SK-N-SH (cell line): ENCODE measurements at regions not wholly inside any gene's neighbourhood (a gene's known extent, or its start where the extent isn't known, plus 50 kb on each side); places are given as distances from the start of the nearest gene placed in this dataset.

ENCODE experiments used
- CTCF ChIA-PET: fragments of 300-600, 350-600 bp; formaldehyde crosslinking; extraction: SDS; loops from one replicate; lab custom pipeline; 2021; lab: Yijun Ruan, JAX
- POLR2A ChIA-PET: fragments of 350-600 bp; sonication (Branson Sonifier 250); formaldehyde crosslinking; extraction: SDS; loops from one replicate; lab custom pipeline; 2020; ENCODE audit warnings: antibody characterized with exemption, inconsistent platforms; lab: Yijun Ruan, JAX
- DNase-seq: peaks from one replicate; pipeline ENCODE4 v3.0.0; 2012
- H2AFZ ChIP-seq: fragments of 200-600 bp; sonication (generic); 2 replicates; pipeline ENCODE4 v1.8.1; 2016; ENCODE audit warnings: antibody characterized with exemption, mild to moderate bottlenecking, low read depth
- H3F3A ChIP-seq: fragments of 200-600 bp; sonication (generic); replicated peaks from 2 replicates; pipeline ENCODE3; 2016; ENCODE audit warnings: antibody characterized with exemption, mild to moderate bottlenecking; ENCODE audit not compliant: insufficient read depth
- H3K27ac ChIP-seq, 2 experiments: fragments of 200-500 bp in 1 of 2; fragments of 200-600 bp in 1 of 2; sonication (Bioruptor generic) in 1 of 2; sonication (generic), shearing (Covaris generic) in 1 of 2; 2 replicates each; pipeline versions ENCODE4 v1.5.1 to v1.6.1; 2014 to 2016; ENCODE audit warnings: low read depth in 2 of 2, inconsistent platforms in 1 of 2, low read length in 1 of 2, mild to moderate bottlenecking in 1 of 2, mixed read lengths in 1 of 2
- H3K27me3 ChIP-seq: fragments of 200-600 bp; sonication (generic), shearing (Covaris generic); 2 replicates; pipeline ENCODE4 v1.6.1; 2016; ENCODE audit warnings: mixed run types; ENCODE audit not compliant: insufficient read depth
- H3K36me3 ChIP-seq, 2 experiments: fragments of 200-500 bp in 1 of 2; fragments of 200-600 bp in 1 of 2; sonication (Bioruptor generic) in 1 of 2; sonication (generic) in 1 of 2; replicated peaks in 1 of 2; 2 replicates each; pipeline versions ENCODE3 to v1.5.1; 2014 to 2016; ENCODE audit warnings: low read length in 1 of 2, mild to moderate bottlenecking in 1 of 2; ENCODE audit not compliant: insufficient read depth in 2 of 2, control insufficient read depth in 1 of 2
- H3K4me1 ChIP-seq, 2 experiments: fragments of 200-500 bp in 1 of 2; fragments of 200-600 bp in 1 of 2; sonication (Bioruptor generic) in 1 of 2; sonication (generic), shearing (Covaris generic) in 1 of 2; 2 replicates each; pipeline versions ENCODE4 v1.5.1 to v1.6.1; 2014 to 2016; ENCODE audit warnings: low read depth in 1 of 2, low read length in 1 of 2, mixed run types in 1 of 2; ENCODE audit not compliant: insufficient read depth in 2 of 2, control insufficient read depth in 1 of 2
- H3K4me2 ChIP-seq: fragments of 200-600 bp; sonication (generic), shearing (Covaris generic); 2 replicates; pipeline ENCODE4 v1.6.1; 2017; ENCODE audit warnings: mixed run types
- H3K4me3 ChIP-seq, 2 experiments: fragments of 200-500 bp in 1 of 2; fragments of 200-600 bp in 1 of 2; sonication (Bioruptor generic) in 1 of 2; sonication (generic), shearing (Covaris generic) in 1 of 2; 2 replicates each; pipeline versions ENCODE4 v1.5.1 to v1.8.1; 2014 to 2016; ENCODE audit warnings: low read depth in 2 of 2, inconsistent platforms in 1 of 2, low read length in 1 of 2, mild to moderate bottlenecking in 1 of 2, mixed read lengths in 1 of 2, moderate library complexity in 1 of 2
- H3K79me2 ChIP-seq: fragments of 200-600 bp; sonication (generic); 2 replicates; pipeline ENCODE4 v1.8.1; 2017; ENCODE audit warnings: mild to moderate bottlenecking; ENCODE audit not compliant: insufficient read depth
- H3K9ac ChIP-seq: fragments of 200-600 bp; sonication (generic); 2 replicates; pipeline ENCODE4 v1.6.1; 2017; ENCODE audit warnings: mixed run types
- H3K9me2 ChIP-seq: fragments of 200-600 bp; sonication (generic); 2 replicates; pipeline ENCODE4 v1.6.1; 2017; ENCODE audit warnings: mixed run types
- H3K9me3 ChIP-seq: fragments of 200-600 bp; sonication (generic); 2 replicates; pipeline ENCODE4 v1.6.1; 2017; ENCODE audit warnings: mixed run types, mild to moderate bottlenecking, moderate library complexity
- H4K20me1 ChIP-seq: fragments of 200-600 bp; sonication (generic); 2 replicates; pipeline ENCODE4 v1.6.1; 2017; ENCODE audit warnings: mild to moderate bottlenecking, mixed run types; ENCODE audit not compliant: insufficient read depth
- CHD2 ChIP-seq: fragments of 150-350 bp; IDR thresholded peaks from 2 replicates; pipeline ENCODE4 v1.6.1; 2018; ENCODE audit warnings: low read length; ENCODE audit not compliant: partially characterized antibody
- CTCF ChIP-seq: fragments of 200-600 bp; sonication (generic); IDR thresholded peaks from 2 replicates; pipeline ENCODE4 v1.6.1; 2017; ENCODE audit warnings: antibody characterized with exemption, mild to moderate bottlenecking, moderate library complexity
- ELF1 ChIP-seq: IDR thresholded peaks from 2 replicates; pipeline ENCODE4 v1.4.0; 2012
- EZH2phosphoT487 ChIP-seq: fragments of 200-600 bp; sonication (generic); IDR thresholded peaks from 2 replicates; pipeline ENCODE4 v1.6.1; 2017; ENCODE audit warnings: low read depth, mixed run types, mild to moderate bottlenecking, antibody characterized with exemption, moderate library complexity, borderline replicate concordance
- FOXM1 ChIP-seq: IDR thresholded peaks from 2 replicates; pipeline ENCODE4 v1.4.0; 2012; ENCODE audit warnings: low read depth, mild to moderate bottlenecking
- GABPA ChIP-seq: IDR thresholded peaks from 2 replicates; pipeline ENCODE4 v1.4.0; 2012; ENCODE audit warnings: low read depth, mild to moderate bottlenecking
- GATA2 ChIP-seq: sonication (generic); formaldehyde crosslinking; IDR thresholded peaks from 2 replicates; pipeline ENCODE4 v1.5.0; 2020; ENCODE audit warnings: mild to moderate bottlenecking, missing genetic modification reagents
- MEF2A ChIP-seq: IDR thresholded peaks from 2 replicates; pipeline ENCODE4 v1.4.0; 2012; ENCODE audit warnings: low read depth, borderline replicate concordance
- MXI1 ChIP-seq: IDR thresholded peaks from 2 replicates; pipeline ENCODE4 v1.6.1; 2012; ENCODE audit warnings: mild to moderate bottlenecking, low read depth, low read length, improper control_type of control experiment
- NFIC ChIP-seq: IDR thresholded peaks from 2 replicates; pipeline ENCODE4 v1.4.0; 2012; ENCODE audit warnings: borderline replicate concordance
- POLR2AphosphoS5 ChIP-seq: IDR thresholded peaks from 2 replicates; pipeline ENCODE4 v1.6.1; 2012; ENCODE audit warnings: low read depth, low read length
- RAD21 ChIP-seq: IDR thresholded peaks from 2 replicates; pipeline ENCODE4 v1.6.1; 2012; ENCODE audit warnings: mild to moderate bottlenecking, low read length
- RCOR1 ChIP-seq: fragments of 150-350 bp; IDR thresholded peaks from 2 replicates; pipeline ENCODE4 v1.6.1; 2017; ENCODE audit warnings: antibody characterized with exemption, low read length
- REST ChIP-seq: IDR thresholded peaks from 2 replicates; pipeline ENCODE4 v1.6.1; 2012; ENCODE audit warnings: mild to moderate bottlenecking, low read depth, low read length, moderate library complexity
- RFX5 ChIP-seq: IDR thresholded peaks from 2 replicates; pipeline ENCODE4 v1.6.1; 2012; ENCODE audit warnings: mild to moderate bottlenecking, improper control_type of control experiment, low read length
- RXRA ChIP-seq: IDR thresholded peaks from 2 replicates; pipeline ENCODE4 v1.4.0; 2012; ENCODE audit warnings: low read depth, mild to moderate bottlenecking, borderline replicate concordance
- SMC3 ChIP-seq: IDR thresholded peaks from 2 replicates; pipeline ENCODE4 v1.6.1; 2012; ENCODE audit warnings: low read depth, low read length, improper control_type of control experiment
- TAF1 ChIP-seq: IDR thresholded peaks from 2 replicates; pipeline ENCODE4 v1.6.1; 2012; ENCODE audit warnings: low read depth, mild to moderate bottlenecking, low read length, moderate library complexity, borderline replicate concordance
- TCF12 ChIP-seq: IDR thresholded peaks from 2 replicates; pipeline ENCODE4 v1.4.0; 2012
- WGBS: methylation state at CpG from one replicate; pipeline ENCODE4 v1.1.6; 2017; ENCODE audit warnings: low lambda C conversion rate; 5-methylcytosine and 5-hydroxymethylcytosine counted together
- TF ChIP-seq, protein P1 (sequence below): fragments of 150-350 bp; IDR thresholded peaks from 2 replicates; pipeline ENCODE4 v1.6.1; 2017; ENCODE audit warnings: antibody characterized with exemption, low read length, low read depth, borderline replicate concordance
- TF ChIP-seq, protein P2 (sequence below): fragments of 150-350 bp; IDR thresholded peaks from 2 replicates; pipeline ENCODE4 v1.6.1; 2016; ENCODE audit warnings: mild to moderate bottlenecking, low read depth, low read length
- TF ChIP-seq, protein P3 (sequence below): IDR thresholded peaks from 2 replicates; pipeline ENCODE4 v1.4.0; 2012; ENCODE audit warnings: low read depth, borderline replicate concordance
- TF ChIP-seq, protein P4 (sequence below): IDR thresholded peaks from 2 replicates; pipeline ENCODE4; 2012

DNA sequence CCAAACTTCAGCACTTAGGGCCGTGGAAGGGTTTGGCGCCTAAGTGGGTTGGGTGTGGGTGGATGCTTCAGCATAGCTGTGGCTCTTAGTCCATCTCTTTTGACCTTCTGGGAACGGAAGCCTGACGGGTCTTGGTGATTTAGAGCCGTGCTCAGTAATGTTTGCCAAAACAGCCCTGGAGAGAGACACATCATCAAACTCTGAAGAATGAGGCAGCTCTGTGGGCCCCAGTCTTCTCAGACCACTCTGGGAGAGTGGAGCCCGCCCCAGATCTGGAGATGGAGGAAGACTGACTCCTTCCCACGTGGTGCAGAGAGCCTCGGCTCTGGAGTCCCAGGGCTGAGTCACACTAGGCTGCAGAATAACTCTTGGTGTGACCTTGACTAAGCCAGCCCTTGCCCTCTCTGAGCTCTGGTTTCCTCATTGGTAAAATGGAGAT is 168.9 kb downstream of the C11orf91 start (continued):
- TF ChIP-seq REST (no peak), RXRA (no peak), EZH2phosphoT487 (no peak), NFIC (peak; percentile 64; the same call in 1 of the 2 replicates)

DNA sequence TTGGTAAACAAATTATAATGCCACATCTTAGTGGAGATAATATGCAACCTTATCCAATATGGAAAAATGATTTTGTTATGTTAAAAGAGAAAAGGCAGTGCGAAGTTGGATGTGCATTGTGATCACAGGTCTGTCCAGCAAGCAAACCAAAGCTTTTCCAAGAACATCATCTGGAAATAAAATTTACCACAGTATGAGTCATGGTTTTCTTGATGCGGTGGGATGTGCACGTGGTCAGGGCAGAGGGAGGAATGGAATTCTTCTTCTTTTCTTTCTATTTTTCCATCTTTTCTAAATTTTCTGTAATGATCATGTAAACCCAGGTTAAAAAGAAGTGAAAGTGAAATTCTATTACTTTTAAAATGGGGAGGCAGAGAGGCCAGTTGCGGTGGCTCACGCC is 169.8 kb downstream of the C11orf91 start:
- no peak for DNase-seq
- no peak overlapping the region for H2AFZ ChIP-seq
- CTCF ChIA-PET, result interaction anchor here (1.2 kb wide), 1 partner anchor 11 kb away, joined by 4 read pairs; no protein-coding TSS in a partner anchor
- no peak overlapping the region for H3K4me3 ChIP-seq
- no peaks in the 10 kb centered on the region for H3K9me2 ChIP-seq
- H3K9ac ChIP-seq, result peak overlapping the region; percentile 50; the same call in 1 of the 2 replicates
- H3K79me2 ChIP-seq, result peaks cover 78% of the 10 kb centered on the region
- H3K4me1 ChIP-seq, result peaks cover 0 to 21% of the 10 kb centered on the region in 2 experiments; a peak in 1 of 4 replicates
- no peaks in the 10 kb centered on the region for H3K27me3 ChIP-seq
- 64% methylated on average over 5 of the region's 5 CpGs for WGBS
- peak overlapping the region in 1 of 2 experiments; percentile 93; a peak in 2 of 4 replicates for H3K27ac ChIP-seq
- H3K9me3 ChIP-seq, result peaks cover 6% of the 10 kb centered on the region; the same call in 1 of the 2 replicates
- H4K20me1 ChIP-seq, result peaks cover 7% of the 10 kb centered on the region; the same call in 1 of the 2 replicates
- H3F3A ChIP-seq, result peaks cover 49% of the 10 kb centered on the region
- peak overlapping the region; percentile 68 for H3K4me2 ChIP-seq
- POLR2A ChIA-PET, result no interaction called here
- peaks cover 0 to 19% of the 10 kb centered on the region in 2 experiments for H3K36me3 ChIP-seq
- TF ChIP-seq, protein P1, sequence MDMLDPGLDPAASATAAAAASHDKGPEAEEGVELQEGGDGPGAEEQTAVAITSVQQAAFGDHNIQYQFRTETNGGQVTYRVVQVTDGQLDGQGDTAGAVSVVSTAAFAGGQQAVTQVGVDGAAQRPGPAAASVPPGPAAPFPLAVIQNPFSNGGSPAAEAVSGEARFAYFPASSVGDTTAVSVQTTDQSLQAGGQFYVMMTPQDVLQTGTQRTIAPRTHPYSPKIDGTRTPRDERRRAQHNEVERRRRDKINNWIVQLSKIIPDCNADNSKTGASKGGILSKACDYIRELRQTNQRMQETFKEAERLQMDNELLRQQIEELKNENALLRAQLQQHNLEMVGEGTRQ, result no peak
- TF ChIP-seq FOXM1 (no peak), SMC3 (no peak), RCOR1 (no peak), RAD21 (no peak), MEF2A (no peak), TCF12 (peak; percentile 73), RFX5 (no peak), EZH2phosphoT487 (no peak), TAF1 (no peak), CTCF (no peak), ELF1 (no peak), MXI1 (no peak), GABPA (no peak), GATA2 (CRISPR knock-in tag) (no peak), NFIC (no peak), CHD2 (no peak), POLR2AphosphoS5 (0 out of 2 replicates have a peak, but pooled peaks have one; percentile 22)
- TF ChIP-seq, protein P2, sequence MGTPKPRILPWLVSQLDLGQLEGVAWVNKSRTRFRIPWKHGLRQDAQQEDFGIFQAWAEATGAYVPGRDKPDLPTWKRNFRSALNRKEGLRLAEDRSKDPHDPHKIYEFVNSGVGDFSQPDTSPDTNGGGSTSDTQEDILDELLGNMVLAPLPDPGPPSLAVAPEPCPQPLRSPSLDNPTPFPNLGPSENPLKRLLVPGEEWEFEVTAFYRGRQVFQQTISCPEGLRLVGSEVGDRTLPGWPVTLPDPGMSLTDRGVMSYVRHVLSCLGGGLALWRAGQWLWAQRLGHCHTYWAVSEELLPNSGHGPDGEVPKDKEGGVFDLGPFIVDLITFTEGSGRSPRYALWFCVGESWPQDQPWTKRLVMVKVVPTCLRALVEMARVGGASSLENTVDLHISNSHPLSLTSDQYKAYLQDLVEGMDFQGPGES, result no peak
- TF ChIP-seq, protein P3, sequence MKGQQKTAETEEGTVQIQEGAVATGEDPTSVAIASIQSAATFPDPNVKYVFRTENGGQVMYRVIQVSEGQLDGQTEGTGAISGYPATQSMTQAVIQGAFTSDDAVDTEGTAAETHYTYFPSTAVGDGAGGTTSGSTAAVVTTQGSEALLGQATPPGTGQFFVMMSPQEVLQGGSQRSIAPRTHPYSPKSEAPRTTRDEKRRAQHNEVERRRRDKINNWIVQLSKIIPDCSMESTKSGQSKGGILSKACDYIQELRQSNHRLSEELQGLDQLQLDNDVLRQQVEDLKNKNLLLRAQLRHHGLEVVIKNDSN, result peak; percentile 80; the same call in 1 of the 2 replicates
- TF ChIP-seq, protein P4, sequence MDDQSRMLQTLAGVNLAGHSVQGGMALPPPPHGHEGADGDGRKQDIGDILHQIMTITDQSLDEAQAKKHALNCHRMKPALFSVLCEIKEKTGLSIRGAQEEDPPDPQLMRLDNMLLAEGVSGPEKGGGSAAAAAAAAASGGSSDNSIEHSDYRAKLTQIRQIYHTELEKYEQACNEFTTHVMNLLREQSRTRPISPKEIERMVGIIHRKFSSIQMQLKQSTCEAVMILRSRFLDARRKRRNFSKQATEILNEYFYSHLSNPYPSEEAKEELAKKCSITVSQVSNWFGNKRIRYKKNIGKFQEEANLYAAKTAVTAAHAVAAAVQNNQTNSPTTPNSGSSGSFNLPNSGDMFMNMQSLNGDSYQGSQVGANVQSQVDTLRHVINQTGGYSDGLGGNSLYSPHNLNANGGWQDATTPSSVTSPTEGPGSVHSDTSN, result peak; percentile 26; the same call in 1 of the 2 replicates
